GM12892 (cell line): ENCODE measurements at regions not wholly inside any gene's neighbourhood (a gene's known extent, or its start where the extent isn't known, plus 50 kb on each side); places are given as distances from the start of the nearest gene placed in this dataset.

Source experiments
- POLR2A ChIP-seq: IDR thresholded peaks from 2 replicates; pipeline ENCODE4 v1.6.1; 2011; ENCODE audit warnings: low read depth, low read length, control low read depth
- TAF1 ChIP-seq: IDR thresholded peaks from 2 replicates; pipeline ENCODE4 v1.6.1; 2011; ENCODE audit warnings: low read depth, mild to moderate bottlenecking, control low read depth, low read length, borderline replicate concordance

- TF ChIP-seq TAF1 (no peak), POLR2A (no peak)
Measured at GRCh38 chr17:72303787-72304733, 183.2 kb downstream of the SOX9 start.
